ENCODE measurements at regions not wholly inside any gene's neighbourhood (a gene's known extent, or its start where the extent isn't known, plus 50 kb on each side); places are given as distances from the start of the nearest gene placed in this dataset.
"Not testable (repeated sequence)": the region's sequence is repeated elsewhere in the genome, so short reads cannot be mapped to it uniquely, and the experiment has no call there.

DNA sequence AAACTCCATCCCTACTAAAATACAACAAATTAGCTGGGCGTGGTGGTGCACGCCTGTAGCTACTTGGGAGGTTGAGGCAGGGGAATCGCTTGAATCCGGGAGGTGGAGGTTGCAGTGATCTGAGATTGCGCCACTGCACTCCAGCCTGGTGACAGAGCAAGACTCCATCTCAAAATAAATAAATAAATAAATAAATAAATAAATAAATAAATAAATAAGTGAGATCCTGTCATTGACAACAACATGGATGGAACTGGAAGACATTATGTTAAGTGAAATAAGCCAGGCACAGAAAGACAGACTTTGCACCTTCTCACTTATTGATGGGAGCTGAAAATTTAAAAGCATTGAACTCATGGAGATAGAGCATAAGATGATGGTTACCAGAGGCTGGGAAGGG lies 111.2 kb downstream of the MOSPD2 start:
- TF ChIP-seq, protein P1, sequence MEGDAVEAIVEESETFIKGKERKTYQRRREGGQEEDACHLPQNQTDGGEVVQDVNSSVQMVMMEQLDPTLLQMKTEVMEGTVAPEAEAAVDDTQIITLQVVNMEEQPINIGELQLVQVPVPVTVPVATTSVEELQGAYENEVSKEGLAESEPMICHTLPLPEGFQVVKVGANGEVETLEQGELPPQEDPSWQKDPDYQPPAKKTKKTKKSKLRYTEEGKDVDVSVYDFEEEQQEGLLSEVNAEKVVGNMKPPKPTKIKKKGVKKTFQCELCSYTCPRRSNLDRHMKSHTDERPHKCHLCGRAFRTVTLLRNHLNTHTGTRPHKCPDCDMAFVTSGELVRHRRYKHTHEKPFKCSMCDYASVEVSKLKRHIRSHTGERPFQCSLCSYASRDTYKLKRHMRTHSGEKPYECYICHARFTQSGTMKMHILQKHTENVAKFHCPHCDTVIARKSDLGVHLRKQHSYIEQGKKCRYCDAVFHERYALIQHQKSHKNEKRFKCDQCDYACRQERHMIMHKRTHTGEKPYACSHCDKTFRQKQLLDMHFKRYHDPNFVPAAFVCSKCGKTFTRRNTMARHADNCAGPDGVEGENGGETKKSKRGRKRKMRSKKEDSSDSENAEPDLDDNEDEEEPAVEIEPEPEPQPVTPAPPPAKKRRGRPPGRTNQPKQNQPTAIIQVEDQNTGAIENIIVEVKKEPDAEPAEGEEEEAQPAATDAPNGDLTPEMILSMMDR (IDR thresholded peaks at IDR 0.05), result not testable (repeated sequence)
- TF ChIP-seq ZFX (IDR thresholded peaks at IDR 0.05; ENCODE audit: borderline replicate concordance), result not testable (repeated sequence)

All from 22Rv1 (cell line).